H9 (cell line): ENCODE measurements at regions not wholly inside any gene's neighbourhood (a gene's known extent, or its start where the extent isn't known, plus 50 kb on each side); places are given as distances from the start of the nearest gene placed in this dataset.

Experiments used
- DNase-seq: peaks from one replicate; pipeline ENCODE4 v3.0.0-alpha.2; 2017
- H2AFZ ChIP-seq: one replicate; pipeline ENCODE4 v1.6.1; 2013; ENCODE audit warnings: mild to moderate bottlenecking, low read length, control low read depth, moderate library complexity
- H2AK5ac ChIP-seq: 2 replicates; pipeline ENCODE4 v1.6.1; 2013; ENCODE audit warnings: low read length, control low read depth, mixed read lengths; ENCODE audit not compliant: insufficient read length
- H2BK120ac ChIP-seq: one replicate; pipeline ENCODE4 v1.6.1; 2013; ENCODE audit warnings: low read depth, mild to moderate bottlenecking, low read length, control low read depth, inconsistent platforms; ENCODE audit not compliant: poor library complexity, severe bottlenecking
- H2BK12ac ChIP-seq: 2 replicates; pipeline ENCODE4 v1.6.1; 2013; ENCODE audit warnings: low read length, control low read depth, mixed read lengths, low read depth; ENCODE audit not compliant: insufficient read length
- H2BK15ac ChIP-seq: 2 replicates; pipeline ENCODE4 v1.6.1; 2013; ENCODE audit warnings: low read depth, low read length, control low read depth
- H2BK20ac ChIP-seq: one replicate; pipeline ENCODE4 v1.6.1; 2013; ENCODE audit warnings: low read depth, mild to moderate bottlenecking, low read length, control low read depth, inconsistent platforms; ENCODE audit not compliant: poor library complexity, severe bottlenecking
- H2BK5ac ChIP-seq: 2 replicates; pipeline ENCODE4 v1.6.1; 2013; ENCODE audit warnings: low read length, control low read depth, mixed read lengths; ENCODE audit not compliant: insufficient read length
- H3K14ac ChIP-seq: 2 replicates; pipeline ENCODE4 v1.6.1; 2013; ENCODE audit warnings: low read length, control low read depth; ENCODE audit not compliant: insufficient read depth
- H3K18ac ChIP-seq: 2 replicates; pipeline ENCODE4 v1.6.1; 2013; ENCODE audit warnings: low read depth, mild to moderate bottlenecking, mixed read lengths, low read length, control low read depth; ENCODE audit not compliant: insufficient read length
- H3K23ac ChIP-seq: 2 replicates; pipeline ENCODE4 v1.6.1; 2013; ENCODE audit warnings: low read length, control low read depth, mixed read lengths, low read depth; ENCODE audit not compliant: insufficient read length
- H3K23me2 ChIP-seq: 2 replicates; pipeline ENCODE4 v1.6.1; 2013; ENCODE audit warnings: low read depth, mild to moderate bottlenecking, mixed read lengths, low read length, control low read depth; ENCODE audit not compliant: insufficient read length, poor library complexity, severe bottlenecking
- H3K27ac ChIP-seq: 2 replicates; pipeline ENCODE4 v1.5.1; 2013; ENCODE audit warnings: low read length, control low read depth, mixed read lengths, low read depth; ENCODE audit not compliant: insufficient read length
- H3K27me3 ChIP-seq: 2 replicates; pipeline ENCODE4 v1.6.1; 2013; ENCODE audit warnings: low read length, control low read depth, inconsistent platforms; ENCODE audit not compliant: insufficient read depth
- H3K4ac ChIP-seq: 2 replicates; pipeline ENCODE4 v1.6.1; 2013; ENCODE audit warnings: low read depth, mild to moderate bottlenecking, control low read depth, inconsistent platforms, low read length, moderate library complexity
- H3K4me1 ChIP-seq: 2 replicates; pipeline ENCODE4 v1.6.1; 2013; ENCODE audit warnings: low read length, control low read depth, inconsistent platforms; ENCODE audit not compliant: insufficient read depth
- H3K4me2 ChIP-seq: 2 replicates; pipeline ENCODE4 v1.6.1; 2013; ENCODE audit warnings: low read length, control low read depth, mixed read lengths; ENCODE audit not compliant: insufficient read length, insufficient read depth
- H3K56ac ChIP-seq: 2 replicates; pipeline ENCODE4 v1.6.1; 2013; ENCODE audit warnings: low read depth, mild to moderate bottlenecking, mixed read lengths, low read length, control low read depth; ENCODE audit not compliant: insufficient read length
- H3K79me1 ChIP-seq: 2 replicates; pipeline ENCODE4 v1.6.1; 2013; ENCODE audit warnings: low read depth, mild to moderate bottlenecking, moderate library complexity, low read length, control low read depth, inconsistent platforms; ENCODE audit not compliant: insufficient read depth, poor library complexity, severe bottlenecking
- H3K79me2 ChIP-seq: 2 replicates; pipeline ENCODE4 v1.6.1; 2013; ENCODE audit warnings: low read length, control low read depth, inconsistent platforms; ENCODE audit not compliant: insufficient read depth
- H3K9ac ChIP-seq: 2 replicates; pipeline ENCODE4 v1.6.1; 2013; ENCODE audit warnings: low read length, control low read depth, mixed read lengths; ENCODE audit not compliant: insufficient read length; ENCODE audit errors: extremely low read depth
- H3K9me3 ChIP-seq: one replicate; pipeline ENCODE4 v1.6.1; 2013; ENCODE audit warnings: low read depth, low read length, inconsistent platforms; ENCODE audit not compliant: control insufficient read depth
- H3T11ph ChIP-seq: one replicate; pipeline ENCODE4 v1.6.1; 2013; ENCODE audit warnings: mild to moderate bottlenecking, low read length, control low read depth, inconsistent platforms
- H4K20me1 ChIP-seq: one replicate; pipeline ENCODE4 v1.6.1; 2013; ENCODE audit not compliant: control insufficient read depth, insufficient read length, insufficient read depth
- H4K5ac ChIP-seq: 2 replicates; pipeline ENCODE4 v1.6.1; 2013; ENCODE audit warnings: low read depth, mild to moderate bottlenecking, mixed read lengths, low read length, control low read depth; ENCODE audit not compliant: insufficient read length
- H4K8ac ChIP-seq: replicated peaks from 2 replicates; pipeline ENCODE4 v1.6.1; 2013; ENCODE audit warnings: low read length, control low read depth, mixed read lengths, low read depth; ENCODE audit not compliant: insufficient read length
- H4K91ac ChIP-seq: 2 replicates; pipeline ENCODE4 v1.6.1; 2013; ENCODE audit warnings: low read depth, mild to moderate bottlenecking, moderate library complexity, mixed read lengths, low read length, control low read depth; ENCODE audit not compliant: insufficient read length
- H3K27ac Mint-ChIP-seq, 3 experiments: 2 replicates in 2 of 3; 3 replicates in 1 of 3; pipeline ENCODE4 v1.8.0; 2020 to 2021; ENCODE audit warnings: mixed read lengths in 3 of 3, mild to moderate bottlenecking in 1 of 3, moderate library complexity in 1 of 3
- H3K27me3 Mint-ChIP-seq: 2 replicates; pipeline ENCODE4 v1.8.0; 2021; ENCODE audit warnings: low read depth, mild to moderate bottlenecking, moderate library complexity, mixed read lengths
- H3K36me3 Mint-ChIP-seq, 3 experiments: 2 replicates in 2 of 3; 3 replicates in 1 of 3; pipeline ENCODE4 v1.8.0; 2020 to 2021; ENCODE audit warnings: low read depth in 3 of 3, mixed read lengths in 3 of 3; ENCODE audit not compliant: insufficient read depth in 1 of 3
- H3K4me1 Mint-ChIP-seq, 2 experiments: 2 replicates each; pipeline ENCODE4 v1.8.0; 2020; ENCODE audit warnings: mixed read lengths in 2 of 2
- H3K4me3 Mint-ChIP-seq, 2 experiments: 2 replicates in 1 of 2; 3 replicates in 1 of 2; pipeline ENCODE4 v1.8.0; 2020 to 2021; ENCODE audit warnings: mild to moderate bottlenecking in 2 of 2, mixed read lengths in 2 of 2, moderate library complexity in 1 of 2
- H3K9me3 Mint-ChIP-seq, 2 experiments: 2 replicates in 1 of 2; 3 replicates in 1 of 2; pipeline ENCODE4 v1.8.0; 2020; ENCODE audit warnings: mild to moderate bottlenecking in 2 of 2, mixed read lengths in 2 of 2, moderate library complexity in 1 of 2
- CTCF ChIP-seq: fragments of 200-600 bp; sonication (generic); conservative IDR thresholded peaks from 3 replicates; pipeline ENCODE4 v1.8.0; 2021; ENCODE audit warnings: antibody characterized with exemption, mild to moderate bottlenecking
- WGBS: extraction: QIAGEN DNeasy Blood & Tissue Kit; methylation state at CpG from one replicate; pipeline ENCODE4 v1.1.7; 2013; ENCODE audit warnings: missing lambda C conversion rate, low lambda C conversion rate, mixed read lengths; ENCODE audit not compliant: insufficient read length; ENCODE audit errors: extremely low coverage; 5-methylcytosine and 5-hydroxymethylcytosine counted together

- Histone ChIP-seq H3K27me3 (no peaks in the 10 kb centered on the region), H2BK20ac (no peak overlapping the region), H3K9me3 (no peaks in the 10 kb centered on the region), H3K18ac (no peak overlapping the region), H4K91ac (no peak overlapping the region), H3K4ac (no peak overlapping the region), H3T11ph (no peak overlapping the region), H3K9ac (no peak overlapping the region), H3K27ac (no peak overlapping the region), H2AFZ (no peak overlapping the region), H3K56ac (no peak overlapping the region), H3K79me1 (no peaks in the 10 kb centered on the region), H3K79me2 (no peaks in the 10 kb centered on the region), H4K20me1 (no peaks in the 10 kb centered on the region), H3K4me2 (no peak overlapping the region), H3K23ac (no peak overlapping the region), H2BK15ac (no peak overlapping the region), H2BK5ac (no peak overlapping the region), H2BK120ac (no peak overlapping the region), H3K23me2 (no peaks in the 10 kb centered on the region), H3K4me1 (no peaks in the 10 kb centered on the region), H2BK12ac (no peak overlapping the region), H4K8ac (no peak overlapping the region), H2AK5ac (no peak overlapping the region), H3K14ac (no peak overlapping the region), H4K5ac (no peak overlapping the region)
- H3K4me1 Mint-ChIP-seq, result no peaks in the 10 kb centered on the region
- no peak for TF ChIP-seq CTCF
- H3K27me3 Mint-ChIP-seq, result no peaks in the 10 kb centered on the region
- H3K27ac Mint-ChIP-seq, result no peak overlapping the region; a peak in 1 of 7 replicates
- H3K9me3 Mint-ChIP-seq, result peaks cover 7 to 12% of the 10 kb centered on the region in 2 experiments; a peak in 4 of 5 replicates
- peaks cover 3 to 10% (median 9%) of the 10 kb centered on the region in 3 experiments; a peak in 6 of 7 replicates for H3K36me3 Mint-ChIP-seq
- DNase-seq, result no peak
- WGBS, result no CpG with 5 or more reads among the region's 4 CpGs
- H3K4me3 Mint-ChIP-seq, result no peak overlapping the region
These were observed 401.2 kb upstream of the NRG3 start for GRCh38 chr10:81473755-81474154.
